GM12801 (cell line): ENCODE measurements at regions not wholly inside any gene's neighbourhood (a gene's known extent, or its start where the extent isn't known, plus 50 kb on each side); places are given as distances from the start of the nearest gene placed in this dataset.

Experiments used
- CTCF ChIP-seq: IDR thresholded peaks from one replicate; pipeline ENCODE4 v1.5.1; 2011; ENCODE audit warnings: control low read depth; ENCODE audit not compliant: insufficient read length; ENCODE audit errors: extremely low read depth

GRCh38 chr7:25727446-25727845, 424.6 kb upstream of the NFE2L3 start:
- TF ChIP-seq CTCF, result no peak

GRCh38 chr7:25727876-25728275, 424.1 kb upstream of the NFE2L3 start:
- TF ChIP-seq CTCF, result no peak

GRCh38 chr7:25731068-25731845, 420.7 kb upstream of the NFE2L3 start:
- no peak for TF ChIP-seq CTCF

GRCh38 chr7:25731846-25732245, 420.2 kb upstream of the NFE2L3 start:
- TF ChIP-seq CTCF, result no peak

- no peak for TF ChIP-seq CTCF
Observed at GRCh38 chr7:25732766-25733217, 419.2 kb upstream of the NFE2L3 start.

GRCh38 chr7:25735674-25736242, 416.2 kb upstream of the NFE2L3 start:
- no peak for TF ChIP-seq CTCF

GRCh38 chr7:25738528-25738927, 413.5 kb upstream of the NFE2L3 start:
- TF ChIP-seq CTCF, result no peak
